H1 (cell line): ENCODE measurements at regions not wholly inside any gene's neighbourhood (a gene's known extent, or its start where the extent isn't known, plus 50 kb on each side); places are given as distances from the start of the nearest gene placed in this dataset.

Experiments used
- TBP ChIP-seq: IDR thresholded peaks from 2 replicates; pipeline ENCODE4 v1.6.1; 2011; ENCODE audit warnings: low read depth, low read length, improper control_type of control experiment
- TF ChIP-seq, protein P1 (sequence below), 3 experiments: IDR thresholded peaks; 1 replicate in 2 of 3; 2 replicates in 1 of 3; pipeline versions ENCODE4 v1.5.1 to v1.6.1; 2011; ENCODE audit warnings: low read length in 3 of 3, mild to moderate bottlenecking in 3 of 3, inconsistent platforms in 2 of 3, low read depth in 1 of 3, moderate library complexity in 1 of 3; ENCODE audit not compliant: insufficient read depth in 1 of 3; ENCODE audit errors: control extremely low read depth in 1 of 3

DNA sequence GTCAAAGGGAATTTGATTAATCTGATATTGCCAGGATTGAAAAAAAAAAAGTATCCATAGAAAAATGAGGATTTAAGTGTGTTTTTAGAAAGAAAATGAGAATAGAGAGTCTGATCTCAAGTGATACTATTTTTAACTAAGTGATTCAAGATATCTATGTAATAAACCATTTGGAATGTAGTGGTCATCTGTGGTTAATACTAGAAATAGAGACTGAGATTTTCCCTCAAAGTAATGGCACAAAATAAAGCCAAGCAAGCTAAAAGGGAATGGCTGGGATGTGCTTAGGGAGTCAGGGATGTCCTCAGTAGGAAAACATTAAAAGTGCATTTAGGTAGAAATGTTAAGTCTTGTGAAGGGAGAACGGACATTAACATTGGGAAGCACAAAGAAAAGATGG is 90.6 kb downstream of the FBXO4 start:
- TF ChIP-seq, protein P1, sequence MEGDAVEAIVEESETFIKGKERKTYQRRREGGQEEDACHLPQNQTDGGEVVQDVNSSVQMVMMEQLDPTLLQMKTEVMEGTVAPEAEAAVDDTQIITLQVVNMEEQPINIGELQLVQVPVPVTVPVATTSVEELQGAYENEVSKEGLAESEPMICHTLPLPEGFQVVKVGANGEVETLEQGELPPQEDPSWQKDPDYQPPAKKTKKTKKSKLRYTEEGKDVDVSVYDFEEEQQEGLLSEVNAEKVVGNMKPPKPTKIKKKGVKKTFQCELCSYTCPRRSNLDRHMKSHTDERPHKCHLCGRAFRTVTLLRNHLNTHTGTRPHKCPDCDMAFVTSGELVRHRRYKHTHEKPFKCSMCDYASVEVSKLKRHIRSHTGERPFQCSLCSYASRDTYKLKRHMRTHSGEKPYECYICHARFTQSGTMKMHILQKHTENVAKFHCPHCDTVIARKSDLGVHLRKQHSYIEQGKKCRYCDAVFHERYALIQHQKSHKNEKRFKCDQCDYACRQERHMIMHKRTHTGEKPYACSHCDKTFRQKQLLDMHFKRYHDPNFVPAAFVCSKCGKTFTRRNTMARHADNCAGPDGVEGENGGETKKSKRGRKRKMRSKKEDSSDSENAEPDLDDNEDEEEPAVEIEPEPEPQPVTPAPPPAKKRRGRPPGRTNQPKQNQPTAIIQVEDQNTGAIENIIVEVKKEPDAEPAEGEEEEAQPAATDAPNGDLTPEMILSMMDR (IDR thresholded peaks at IDR 0.05; ENCODE audit: control extremely low read depth in 1 of 3, insufficient read depth in 1 of 3, low read depth in 1 of 3, low read length in 3 of 3): no peak
- TF ChIP-seq TBP: no peak
